ENCODE measurements at regions not wholly inside any gene's neighbourhood (a gene's known extent, or its start where the extent isn't known, plus 50 kb on each side); places are given as distances from the start of the nearest gene placed in this dataset.

- DNase-seq: no peak
Measured at GRCh38 chr3:68448510-68449383, 483.6 kb downstream of the TAFA4 start.

DNA sequence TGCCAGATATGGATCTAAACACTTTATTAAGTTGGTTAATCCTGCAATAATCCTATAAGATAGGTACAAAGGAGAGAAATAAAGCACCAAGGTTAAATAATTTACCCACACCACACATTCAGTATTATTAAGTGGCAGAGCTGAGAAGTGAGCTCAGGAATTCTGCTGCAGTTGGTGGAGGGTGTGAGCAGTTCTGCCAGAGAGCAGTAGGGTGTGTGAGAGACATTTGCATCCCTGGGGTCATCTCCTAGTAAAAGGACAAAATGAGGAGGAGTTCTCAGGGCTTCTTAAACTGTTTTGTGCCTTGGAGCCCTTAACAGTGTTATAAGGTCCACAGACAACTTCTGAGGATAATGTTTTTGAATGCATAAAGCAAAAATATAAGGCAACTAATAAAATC, 484.5 kb downstream of the TAFA4 start:
- DNase-seq: no peak

GRCh38 chr3:68441054-68441453, 491.3 kb downstream of the TAFA4 start:
- no peak for DNase-seq

DNA sequence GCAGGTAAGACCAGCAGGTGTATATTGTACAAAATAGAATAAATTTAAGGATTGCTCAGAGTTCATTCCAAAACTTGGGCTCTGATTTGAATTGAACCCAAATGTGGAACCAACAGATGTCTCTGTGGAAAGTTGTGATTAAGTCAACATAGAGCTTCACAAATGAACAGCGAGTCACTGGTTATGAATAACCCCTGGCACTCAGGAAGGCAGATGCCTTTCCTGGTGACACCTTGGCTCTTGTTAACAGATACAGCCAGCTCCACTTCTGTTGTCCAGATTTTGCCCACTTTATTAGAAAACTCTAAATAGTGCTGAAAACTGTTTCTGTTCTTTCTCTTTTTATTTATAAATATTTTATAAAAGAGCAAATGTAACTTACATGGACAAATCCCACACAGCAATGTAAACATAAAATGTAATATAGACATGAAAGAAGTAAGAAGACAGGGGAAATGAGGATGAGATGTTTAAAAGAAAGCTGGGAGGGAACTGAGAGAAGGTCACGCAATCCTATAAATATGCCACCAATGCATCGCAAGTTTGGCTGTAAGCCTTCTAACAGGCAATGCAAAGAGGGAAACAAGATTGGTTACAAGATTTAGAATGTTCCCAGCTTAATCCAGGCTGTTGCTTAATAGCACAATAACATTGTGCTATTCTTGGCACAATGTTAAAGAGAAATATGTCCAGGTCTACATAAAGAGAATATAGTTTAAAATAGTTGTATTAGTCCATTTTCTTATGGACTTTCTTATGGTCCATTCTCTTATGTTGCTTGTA, 495.5 kb downstream of the TAFA4 start:
- DNase-seq: no peak

- DNase-seq: no peak
Measured at GRCh38 chr3:68428495-68428894, 503.9 kb downstream of the TAFA4 start.

DNA sequence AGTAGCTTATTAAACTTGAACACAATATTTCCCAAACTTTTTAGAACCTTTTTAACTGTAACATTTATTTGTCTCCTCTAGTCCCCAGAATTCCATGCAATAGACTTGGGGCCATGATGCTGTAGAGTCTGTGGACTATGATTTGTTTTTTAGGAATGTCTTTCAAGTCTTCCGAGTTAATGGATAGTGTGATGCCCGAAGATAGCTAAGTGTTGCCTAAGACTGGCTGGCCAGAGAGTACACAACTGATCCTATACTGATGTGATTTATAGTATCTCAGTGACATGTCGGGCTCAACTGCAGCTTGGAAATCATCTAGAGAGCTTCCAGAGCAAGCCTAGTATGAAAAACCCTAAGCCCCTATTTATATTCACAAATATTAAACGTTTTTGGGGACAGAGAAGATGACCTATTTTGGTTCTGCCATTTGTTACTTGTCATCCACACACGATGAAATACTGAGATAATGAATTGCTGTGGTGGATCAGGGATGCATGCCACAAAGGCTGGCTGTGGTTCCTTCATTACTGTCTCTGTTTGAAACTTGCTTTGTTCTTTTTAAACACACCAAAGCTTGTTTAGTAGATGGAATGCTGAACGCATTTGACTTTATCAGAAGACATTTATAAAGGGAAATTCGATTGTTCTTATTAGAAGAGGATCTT, 507.4 kb downstream of the TAFA4 start:
- DNase-seq: no peak

- no peak for DNase-seq
Measured at GRCh38 chr3:68408626-68409025, 523.7 kb downstream of the TAFA4 start.

DNA sequence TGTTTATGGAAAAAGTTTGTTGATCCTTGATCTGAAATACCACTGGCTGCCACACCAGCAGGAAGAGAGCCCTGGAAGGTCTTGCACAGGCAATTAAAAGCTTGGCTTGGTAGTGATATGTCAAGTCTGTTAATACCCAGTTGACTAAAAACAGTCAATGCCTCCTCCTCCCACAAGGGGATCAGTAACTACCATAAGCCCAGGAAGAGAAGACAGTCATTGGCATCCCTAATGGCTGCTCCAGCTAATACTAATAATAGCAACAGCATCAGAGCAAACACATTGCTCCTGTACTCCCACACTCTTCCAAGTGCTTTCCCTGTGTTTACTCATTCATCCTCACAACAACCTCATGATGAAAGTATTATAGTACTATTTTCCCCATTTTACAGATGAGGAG, 528.6 kb downstream of the TAFA4 start:
- DNase-seq: no peak

DNA sequence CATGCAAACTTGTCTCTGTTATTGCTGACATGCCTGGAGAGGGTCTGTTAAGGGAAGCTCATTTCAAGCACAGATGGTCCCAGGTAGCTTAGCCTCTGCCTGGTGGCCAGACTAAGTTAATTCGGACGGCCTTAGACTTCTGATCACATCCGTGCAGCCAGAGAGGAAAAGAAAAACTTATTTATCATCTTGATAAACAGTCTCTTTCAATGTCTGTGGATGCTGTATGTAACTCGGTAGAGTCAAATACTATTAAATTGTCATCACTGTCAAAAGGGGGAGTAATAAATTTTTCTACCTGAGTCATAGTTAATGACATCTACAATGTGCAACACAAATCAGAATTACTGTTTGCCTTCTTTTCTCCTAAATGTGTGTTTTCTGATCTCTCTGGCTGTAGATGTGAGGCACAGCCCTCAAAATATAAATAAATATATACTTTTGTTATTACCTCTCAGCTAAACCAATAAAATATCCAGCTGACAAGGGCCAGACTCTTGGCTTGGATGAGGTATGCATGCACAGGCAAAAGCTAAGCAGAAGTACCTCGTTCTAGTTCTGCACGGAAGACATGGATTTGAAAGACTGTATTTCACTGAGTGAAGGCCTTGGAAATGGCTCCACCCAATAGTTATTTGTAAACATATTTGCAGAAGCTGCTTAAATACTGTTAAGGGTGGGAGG, 530.0 kb downstream of the TAFA4 start:
- DNase-seq: no peak

GRCh38 chr3:68378631-68379030, 553.7 kb downstream of the TAFA4 start:
- DNase-seq: no peak

DNA sequence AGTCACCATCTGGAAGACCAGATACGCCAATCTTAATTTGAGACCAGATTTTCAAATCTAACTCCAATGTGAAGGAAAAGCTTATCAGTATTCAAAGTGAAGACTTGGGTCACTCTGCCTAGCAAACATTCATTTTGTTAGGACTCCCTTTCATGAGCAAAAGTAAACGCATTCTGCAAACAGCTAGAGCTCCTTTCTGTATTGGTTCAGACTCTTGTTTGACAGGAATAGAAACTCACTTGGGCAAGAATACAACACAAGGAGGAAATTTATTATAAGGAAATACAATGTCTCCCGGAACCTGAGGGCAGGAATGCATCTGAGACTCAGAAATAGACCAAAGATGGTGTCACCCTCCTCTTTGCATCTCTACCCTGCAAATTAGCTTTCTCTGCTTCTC, 558.6 kb downstream of the TAFA4 start:
- no peak for DNase-seq

- no peak for DNase-seq
Measured at GRCh38 chr3:68363796-68364195, 568.6 kb downstream of the TAFA4 start.

- DNase-seq: no peak
Measured at GRCh38 chr3:68360492-68360891, 571.9 kb downstream of the TAFA4 start.

- DNase-seq: no peak
Measured at GRCh38 chr3:68345781-68346180, 586.6 kb downstream of the TAFA4 start.

DNA sequence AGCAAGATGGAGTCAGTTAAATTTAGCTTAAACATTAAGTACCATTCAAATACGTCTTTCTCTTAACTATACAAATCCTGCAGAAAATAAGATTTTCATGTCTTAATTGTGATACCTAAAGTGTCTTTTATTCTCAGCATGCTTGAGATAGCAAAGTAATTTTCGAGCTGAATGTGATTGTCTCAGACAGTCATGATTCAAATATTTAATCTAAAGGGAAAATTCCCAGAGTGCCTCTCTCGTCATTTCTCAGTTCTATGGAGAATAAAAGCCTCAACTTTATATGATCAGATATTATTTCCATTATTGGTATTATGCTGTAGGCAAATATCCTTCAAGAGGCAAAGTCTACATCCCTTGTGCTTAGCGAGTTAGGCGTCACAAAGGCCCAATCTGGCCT, 589.9 kb downstream of the TAFA4 start:
- no peak for DNase-seq

GRCh38 chr3:68336042-68336441, 596.3 kb downstream of the TAFA4 start:
- no peak for DNase-seq

GRCh38 chr3:68334367-68334986, 597.9 kb downstream of the TAFA4 start:
- no peak for DNase-seq

DNA sequence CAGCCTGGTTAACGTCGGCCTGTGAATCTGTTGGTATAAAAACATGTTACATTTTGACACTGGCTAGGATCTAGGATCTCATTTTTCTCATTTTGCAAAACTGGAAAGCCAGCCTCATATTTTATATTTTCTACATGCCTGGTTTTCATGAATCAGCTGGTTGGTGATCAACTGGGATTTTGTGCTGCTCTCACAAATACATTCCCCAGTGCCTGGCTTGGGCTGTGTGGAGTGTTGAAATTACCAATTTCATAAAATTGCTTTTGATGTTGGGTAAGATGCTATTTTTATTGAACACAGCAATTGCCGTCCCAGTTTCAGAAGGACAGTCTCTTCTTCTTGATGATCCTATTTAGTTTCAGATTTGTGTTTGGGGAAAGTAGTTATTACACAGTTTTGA, 604.3 kb downstream of the TAFA4 start:
- DNase-seq: no peak

GRCh38 chr3:68315964-68316363, 616.4 kb downstream of the TAFA4 start:
- DNase-seq: no peak

DNA sequence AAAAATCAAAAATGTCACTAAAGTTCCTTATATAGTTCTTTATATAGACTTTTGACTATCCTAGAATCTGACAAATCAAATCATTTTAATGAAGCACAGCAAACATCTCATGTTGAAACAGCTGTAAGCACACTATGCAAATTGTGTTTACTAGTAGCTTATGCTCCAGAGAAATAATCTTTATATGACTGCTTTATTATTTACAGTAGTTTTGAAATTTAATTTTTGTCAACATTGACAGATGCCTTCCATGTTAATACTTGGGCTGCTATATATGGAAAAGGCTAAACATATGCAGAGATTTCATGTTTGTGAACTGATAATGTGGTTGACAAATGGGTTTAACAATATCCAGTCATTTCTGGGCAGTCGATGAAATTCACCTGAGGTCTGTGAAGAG, 616.8 kb downstream of the TAFA4 start:
- DNase-seq: no peak

- peak; percentile 18 to 22 for DNase-seq
Measured at GRCh38 chr3:68306571-68306970, 625.8 kb downstream of the TAFA4 start.

DNA sequence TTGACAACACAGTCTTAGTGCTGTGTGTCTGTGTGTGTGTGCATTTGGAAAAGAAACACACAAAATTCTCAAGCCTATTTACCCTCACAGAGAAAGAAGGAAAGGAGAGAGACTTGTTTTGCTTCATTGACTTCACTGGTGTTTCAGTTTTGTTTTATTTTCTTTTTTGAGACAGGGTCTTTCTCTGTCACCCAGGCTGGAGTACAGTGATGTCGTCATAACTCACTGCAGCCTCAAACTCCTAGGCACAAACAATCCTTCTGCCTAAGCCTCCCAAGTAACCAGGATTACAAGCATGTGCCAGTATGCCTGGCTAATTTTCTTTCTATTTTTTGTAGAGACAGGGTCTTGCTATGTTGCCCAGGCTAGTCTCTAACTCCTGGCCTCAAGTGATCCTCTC, 636.9 kb downstream of the TAFA4 start:
- DNase-seq: no peak

DNA sequence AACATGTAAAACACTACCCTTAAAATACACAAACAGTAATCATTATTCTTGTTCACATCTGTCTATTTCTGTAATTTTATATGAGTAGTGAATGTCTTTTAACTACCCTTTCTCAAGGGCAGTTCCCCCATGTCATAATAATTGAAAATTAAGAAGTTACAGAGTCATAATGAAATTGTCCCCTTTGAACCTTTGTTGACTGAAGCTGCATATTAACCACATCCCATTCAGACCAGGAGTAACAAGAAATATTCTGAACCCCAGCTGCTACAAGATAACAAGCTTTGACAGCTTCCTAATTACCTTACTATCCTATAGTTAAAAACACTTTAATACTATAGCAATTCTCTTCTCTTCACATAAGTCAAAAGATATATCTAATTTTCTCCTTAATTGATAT, 635.9 kb upstream of the SUCLG2 start:
- DNase-seq: no peak

Data from AML-193 (cell line).